Calu3 (cell line): ENCODE measurements at regions not wholly inside any gene's neighbourhood (a gene's known extent, or its start where the extent isn't known, plus 50 kb on each side); places are given as distances from the start of the nearest gene placed in this dataset.

Experiments used
- BruUV-seq: library from RNA; stranded (reverse); fragments of 400-500 nt; replicated peaks from 2 replicates; lab custom pipeline; 2021; lab: Mats Ljungman, UMichigan
- CTCF ChIA-PET: fragments of 300-600 bp; sonication (Branson Sonifier 250); formaldehyde crosslinking; loops from one replicate; lab custom pipeline; 2022; ENCODE audit warnings: antibody characterized with exemption; lab: Charles Lee
- DNase-seq: peaks from one replicate; pipeline ENCODE4 v3.0.0; 2022
- H3K27ac Mint-ChIP-seq: one replicate; pipeline ENCODE4 v1.8.0; 2022; ENCODE audit warnings: mixed read lengths; ENCODE audit not compliant: unreplicated experiment
- H3K27me3 Mint-ChIP-seq: one replicate; pipeline ENCODE4 v1.8.0; 2022; ENCODE audit warnings: mixed read lengths; ENCODE audit not compliant: unreplicated experiment
- H3K36me3 Mint-ChIP-seq: one replicate; pipeline ENCODE4 v1.8.0; 2022; ENCODE audit warnings: mild to moderate bottlenecking, moderate library complexity, mixed read lengths; ENCODE audit not compliant: insufficient read depth, unreplicated experiment
- H3K4me1 Mint-ChIP-seq: one replicate; pipeline ENCODE4 v1.8.0; 2022; ENCODE audit warnings: mild to moderate bottlenecking, low read depth, mixed read lengths; ENCODE audit not compliant: unreplicated experiment
- H3K4me3 Mint-ChIP-seq: one replicate; pipeline ENCODE4 v1.8.0; 2022; ENCODE audit warnings: mild to moderate bottlenecking, low read depth, moderate library complexity, mixed read lengths; ENCODE audit not compliant: unreplicated experiment
- H3K9me3 Mint-ChIP-seq: one replicate; pipeline ENCODE4 v1.8.0; 2022; ENCODE audit warnings: low read depth, mixed read lengths; ENCODE audit not compliant: unreplicated experiment
- intact Hi-C: fragments of 100-400 bp; cut with micrococcal nuclease; formaldehyde crosslinking; loops from one replicate; pipeline ENCODE4 v1.10.0; 2022; ENCODE audit not compliant: unreplicated experiment
- TF ChIP-seq, protein P1 (sequence below): fragments of 200-600 bp; IDR thresholded peaks from one replicate; pipeline ENCODE4 v1.8.0; 2022; ENCODE audit warnings: antibody characterized with exemption; ENCODE audit not compliant: unreplicated experiment

DNA sequence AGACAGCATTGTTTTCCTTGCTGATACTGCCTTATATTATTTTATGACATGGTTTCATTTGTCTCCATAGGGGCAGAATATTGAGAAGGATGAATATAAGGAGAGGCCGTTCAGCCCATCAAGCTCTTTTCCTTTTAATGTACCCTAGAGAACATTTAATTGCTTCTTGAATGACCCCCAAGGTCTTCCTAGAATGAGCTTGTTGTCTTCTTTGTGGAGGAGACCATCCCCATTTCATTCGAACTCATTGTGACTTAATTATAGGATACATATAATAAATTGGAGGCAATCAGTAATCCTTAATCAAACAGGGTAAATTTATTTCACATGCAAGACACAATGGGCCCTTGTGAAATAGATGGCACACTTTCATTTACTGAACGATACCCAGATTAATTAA, 231.3 kb downstream of the MDFIC start:
- no peaks in the 10 kb centered on the region for H3K9me3 Mint-ChIP-seq
- TF ChIP-seq, protein P1, sequence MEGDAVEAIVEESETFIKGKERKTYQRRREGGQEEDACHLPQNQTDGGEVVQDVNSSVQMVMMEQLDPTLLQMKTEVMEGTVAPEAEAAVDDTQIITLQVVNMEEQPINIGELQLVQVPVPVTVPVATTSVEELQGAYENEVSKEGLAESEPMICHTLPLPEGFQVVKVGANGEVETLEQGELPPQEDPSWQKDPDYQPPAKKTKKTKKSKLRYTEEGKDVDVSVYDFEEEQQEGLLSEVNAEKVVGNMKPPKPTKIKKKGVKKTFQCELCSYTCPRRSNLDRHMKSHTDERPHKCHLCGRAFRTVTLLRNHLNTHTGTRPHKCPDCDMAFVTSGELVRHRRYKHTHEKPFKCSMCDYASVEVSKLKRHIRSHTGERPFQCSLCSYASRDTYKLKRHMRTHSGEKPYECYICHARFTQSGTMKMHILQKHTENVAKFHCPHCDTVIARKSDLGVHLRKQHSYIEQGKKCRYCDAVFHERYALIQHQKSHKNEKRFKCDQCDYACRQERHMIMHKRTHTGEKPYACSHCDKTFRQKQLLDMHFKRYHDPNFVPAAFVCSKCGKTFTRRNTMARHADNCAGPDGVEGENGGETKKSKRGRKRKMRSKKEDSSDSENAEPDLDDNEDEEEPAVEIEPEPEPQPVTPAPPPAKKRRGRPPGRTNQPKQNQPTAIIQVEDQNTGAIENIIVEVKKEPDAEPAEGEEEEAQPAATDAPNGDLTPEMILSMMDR = no peak
- no peaks in the 10 kb centered on the region for H3K36me3 Mint-ChIP-seq
- no peak for DNase-seq
- peaks cover 8% of the 10 kb centered on the region for H3K4me1 Mint-ChIP-seq
- intact Hi-C loops = no loop called here
- CTCF ChIA-PET = interaction anchor here (0.7 to 1.0 kb wide), 2 partner anchors 63 to 1052 kb away, joined by 3 to 4 read pairs; no protein-coding TSS in a partner anchor
- no peak overlapping the region for H3K4me3 Mint-ChIP-seq
- BruUV-seq = no TSS peak
- no peaks in the 10 kb centered on the region for H3K27me3 Mint-ChIP-seq
- no peak overlapping the region for H3K27ac Mint-ChIP-seq

DNA sequence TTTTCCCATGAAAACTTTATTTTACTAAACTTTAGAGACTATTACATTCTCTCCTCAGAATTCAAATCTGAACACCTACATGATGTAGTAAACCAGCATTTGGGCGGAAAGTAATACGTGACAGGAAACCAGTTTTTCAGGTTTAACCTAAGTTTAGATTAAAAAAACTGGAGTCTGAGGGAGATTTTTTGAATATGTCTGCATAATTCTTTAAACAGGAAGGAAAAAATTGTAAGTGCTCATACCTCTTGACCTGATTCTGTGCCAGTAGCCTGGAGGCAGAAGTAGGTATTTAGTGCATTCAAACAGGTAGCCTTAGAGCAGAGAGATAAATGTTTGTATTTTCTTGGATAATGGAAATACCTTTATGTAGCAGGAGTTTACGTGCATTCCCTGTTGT, 224.3 kb downstream of the MDFIC start:
- BruUV-seq = no TSS peak
- peaks cover 6% of the 10 kb centered on the region for H3K36me3 Mint-ChIP-seq

DNA sequence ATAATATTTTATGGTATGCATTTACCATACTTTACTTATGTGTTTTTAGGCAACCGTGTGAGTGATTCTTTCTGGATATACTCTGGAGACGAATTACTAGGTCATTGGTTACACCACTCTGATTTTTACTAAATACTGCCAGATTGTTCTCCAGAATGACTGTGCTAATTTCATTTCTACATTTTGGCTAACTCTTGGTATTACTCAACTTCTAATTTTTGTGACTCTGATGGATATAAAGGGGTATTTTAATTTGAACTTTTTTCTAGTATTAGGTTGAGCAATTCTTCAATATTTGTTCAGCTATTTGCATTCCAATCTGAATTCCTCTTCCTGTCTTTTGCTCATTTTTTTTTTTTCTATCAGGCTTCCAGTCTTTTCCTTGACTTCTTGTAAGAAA, 223.6 kb downstream of the MDFIC start:
- Mint-ChIP-seq H3K36me3 (peaks cover 6% of the 10 kb centered on the region), H3K9me3 (no peaks in the 10 kb centered on the region), H3K4me1 (peaks cover 15% of the 10 kb centered on the region), H3K27me3 (no peaks in the 10 kb centered on the region), H3K27ac (peak overlapping the region; percentile 92), H3K4me3 (peak overlapping the region; percentile 36)
- CTCF ChIA-PET = interaction anchor here (0.6 to 1.0 kb wide), 2 partner anchors 28 to 124 kb away, joined by 3 to 5 read pairs; no protein-coding TSS in a partner anchor
- no TSS peak for BruUV-seq
- TF ChIP-seq, protein P1 = no peak
- DNase-seq = no peak
- intact Hi-C loops = loop anchor here (5.0 kb wide), 2 partner anchors 33 to 72 kb away; no protein-coding TSS in a partner anchor

More for the DNA sequence above, 224.3 kb downstream of the MDFIC start:
- H3K4me3 Mint-ChIP-seq = peak overlapping the region; percentile 36
- intact Hi-C loops = loop anchor here (5.0 kb wide), 2 partner anchors 34 to 71 kb away; no protein-coding TSS in a partner anchor
- CTCF ChIA-PET = no interaction called here
- H3K4me1 Mint-ChIP-seq = peaks cover 15% of the 10 kb centered on the region
- peak; percentile 53 for DNase-seq
- peak overlapping the region; percentile 92 for H3K27ac Mint-ChIP-seq
- TF ChIP-seq, protein P1 = no peak
- H3K9me3 Mint-ChIP-seq = no peaks in the 10 kb centered on the region
- no peaks in the 10 kb centered on the region for H3K27me3 Mint-ChIP-seq

DNA sequence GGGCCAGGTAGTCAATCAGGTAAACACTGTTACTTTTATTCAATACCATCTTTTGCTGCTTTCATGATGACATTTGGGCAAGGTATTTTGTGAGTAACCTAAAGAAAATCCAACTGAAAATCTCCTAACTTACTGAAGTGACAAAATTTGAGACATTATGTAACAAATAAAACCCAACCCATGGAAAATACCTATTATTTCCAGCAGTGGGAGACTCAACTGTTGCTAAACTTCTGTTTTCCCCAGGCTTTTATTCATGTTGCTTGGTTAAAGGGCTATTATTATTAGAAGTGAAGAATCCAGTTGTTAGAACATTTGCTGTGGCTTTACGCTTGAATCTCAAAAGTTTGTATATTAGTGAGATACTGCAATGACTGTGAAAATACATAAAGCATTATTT, 215.9 kb downstream of the MDFIC start:
- H3K4me3 Mint-ChIP-seq = no peak overlapping the region
- CTCF ChIA-PET = interaction anchor here (0.6 kb wide), 1 partner anchor 11 kb away, joined by 5 read pairs; no protein-coding TSS in a partner anchor
- BruUV-seq = no TSS peak

More for the DNA sequence above, 215.9 kb downstream of the MDFIC start:
- DNase-seq = no peak
- Mint-ChIP-seq H3K36me3 (no peaks in the 10 kb centered on the region), H3K27ac (no peak overlapping the region), H3K9me3 (no peaks in the 10 kb centered on the region), H3K27me3 (no peaks in the 10 kb centered on the region), H3K4me1 (peaks cover 27% of the 10 kb centered on the region)
- intact Hi-C loops = no loop called here
- TF ChIP-seq, protein P1 = no peak
